GM18520 (cell line): ENCODE measurements at regions not wholly inside any gene's neighbourhood (a gene's known extent, or its start where the extent isn't known, plus 50 kb on each side); places are given as distances from the start of the nearest gene placed in this dataset.
"Not testable (repeated sequence)": the region's sequence is repeated elsewhere in the genome, so short reads cannot be mapped to it uniquely, and the experiment has no call there.

Source experiments
- ATAC-seq: cut with Tn5 transposase; IDR thresholded peaks from one replicate; pipeline ENCODE4 v1.9.1; 2021; ENCODE audit not compliant: unreplicated experiment

DNA sequence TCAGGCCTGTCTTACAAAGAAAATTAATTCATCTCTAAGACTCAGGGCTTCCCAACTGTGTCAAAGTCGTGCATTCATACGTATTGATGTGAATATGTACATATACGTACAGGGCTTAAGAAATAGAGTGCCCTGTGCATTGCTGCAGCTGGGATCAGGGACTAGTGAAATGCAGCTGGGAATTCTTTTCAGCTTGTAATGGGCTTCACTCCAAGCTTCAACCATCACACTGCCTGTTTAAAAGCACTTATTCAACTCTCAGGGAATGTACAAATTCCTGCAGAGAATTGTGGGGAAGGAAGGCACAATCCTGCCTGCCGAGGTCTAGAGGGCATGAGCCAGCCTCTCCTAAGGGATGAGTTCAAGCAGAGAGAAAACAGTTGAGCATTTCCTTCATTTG, 59.6 kb upstream of the MAN2A1 start:
- no peak for ATAC-seq

DNA sequence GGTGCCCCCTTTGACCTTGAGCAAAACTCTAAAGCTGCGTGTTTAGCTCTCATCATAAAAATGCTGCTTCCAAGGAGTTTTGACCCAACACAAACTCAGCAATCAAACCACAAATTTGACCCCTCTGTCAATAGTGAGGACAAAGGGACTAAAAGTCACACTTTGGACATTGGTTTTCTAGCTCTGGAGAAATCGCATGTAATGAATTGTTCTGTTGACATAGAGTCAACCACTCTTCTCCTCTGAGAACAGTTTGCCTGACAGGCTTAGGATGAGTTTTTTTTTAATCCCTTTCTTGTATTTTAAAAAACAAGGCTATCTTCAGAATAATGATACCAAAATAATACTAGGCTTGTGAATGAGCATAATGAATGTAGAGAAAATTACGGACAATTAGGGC, 61.1 kb upstream of the MAN2A1 start:
- no peak for ATAC-seq

DNA sequence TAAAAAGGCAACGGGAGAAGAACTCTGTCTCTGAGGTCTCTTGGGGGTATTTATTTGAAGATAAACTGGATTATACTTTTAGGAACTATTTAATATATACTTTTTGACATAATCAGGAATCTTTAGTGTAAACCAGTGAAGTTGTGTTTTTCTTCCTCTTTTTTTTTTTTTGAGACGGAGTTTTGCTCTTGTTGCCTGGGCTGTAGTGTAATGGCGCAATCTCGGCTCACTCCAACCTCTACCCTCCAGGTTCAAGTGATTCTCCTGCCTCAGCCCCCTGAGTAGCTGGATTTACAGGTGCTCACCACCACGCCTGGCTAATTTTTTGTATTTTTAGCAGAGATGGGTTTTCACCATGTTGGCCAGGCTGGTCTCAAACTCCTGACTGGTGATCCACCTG, 68.5 kb upstream of the MAN2A1 start:
- not testable (repeated sequence) for ATAC-seq

DNA sequence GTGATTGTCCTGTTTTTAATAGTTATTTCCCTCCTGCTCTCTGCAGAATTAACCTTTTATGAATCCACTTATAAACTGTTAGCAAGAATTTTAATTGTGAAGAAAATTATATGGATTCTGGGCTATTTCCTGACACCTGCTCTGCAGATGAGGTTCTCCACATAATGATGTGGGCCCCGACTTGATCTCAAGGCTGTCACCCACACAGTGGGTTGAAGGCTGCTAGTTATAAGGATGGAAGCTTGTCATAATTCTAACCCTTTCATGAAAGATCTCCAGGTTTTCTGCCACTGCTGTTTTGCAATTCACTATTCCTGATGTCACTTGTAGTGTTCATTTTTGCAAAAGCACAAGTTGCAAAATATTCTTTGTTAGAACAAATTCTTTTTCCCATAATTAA, 69.1 kb upstream of the MAN2A1 start:
- no peak for ATAC-seq

DNA sequence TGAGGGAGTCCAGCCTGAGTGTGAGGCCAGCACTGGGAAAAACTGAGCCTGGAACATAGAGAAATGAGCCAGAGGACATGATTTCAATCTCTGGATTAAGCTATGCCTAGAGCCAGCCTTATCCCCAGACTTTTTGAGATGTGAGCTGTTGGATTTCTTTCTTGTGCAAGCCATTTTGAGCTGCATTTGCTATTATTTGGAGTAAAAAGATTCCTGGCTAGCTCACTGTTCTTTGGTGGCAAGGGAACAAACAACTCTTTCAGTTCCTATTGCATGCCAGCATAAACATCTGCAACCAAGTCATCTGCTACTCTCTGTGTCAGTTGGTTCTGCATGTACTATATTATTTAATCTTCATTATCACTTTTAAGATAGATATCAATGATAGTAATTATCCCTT, 70.1 kb upstream of the MAN2A1 start:
- ATAC-seq, result no peak

DNA sequence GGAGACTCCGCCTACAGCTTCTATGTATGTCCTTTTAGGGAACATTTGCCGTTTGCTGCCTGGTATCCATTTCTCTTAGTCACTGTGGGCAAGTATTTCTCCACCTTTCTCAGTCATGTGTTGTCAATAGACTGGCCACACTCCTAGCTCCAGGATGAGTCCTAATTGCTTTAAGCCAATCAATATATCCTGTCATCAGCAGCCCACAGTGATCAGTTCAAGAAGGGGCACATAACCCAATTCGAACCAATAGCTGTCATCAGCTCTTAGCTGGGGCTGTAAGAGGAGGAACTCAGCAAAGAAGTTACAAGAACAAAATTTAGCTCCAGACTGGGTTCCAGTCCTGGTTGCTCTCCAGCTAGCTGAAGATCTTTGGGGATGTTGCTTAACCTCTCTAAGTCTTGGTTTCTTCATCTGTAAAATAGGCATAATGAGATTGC, 70.7 kb upstream of the MAN2A1 start:
- ATAC-seq, result no peak

DNA sequence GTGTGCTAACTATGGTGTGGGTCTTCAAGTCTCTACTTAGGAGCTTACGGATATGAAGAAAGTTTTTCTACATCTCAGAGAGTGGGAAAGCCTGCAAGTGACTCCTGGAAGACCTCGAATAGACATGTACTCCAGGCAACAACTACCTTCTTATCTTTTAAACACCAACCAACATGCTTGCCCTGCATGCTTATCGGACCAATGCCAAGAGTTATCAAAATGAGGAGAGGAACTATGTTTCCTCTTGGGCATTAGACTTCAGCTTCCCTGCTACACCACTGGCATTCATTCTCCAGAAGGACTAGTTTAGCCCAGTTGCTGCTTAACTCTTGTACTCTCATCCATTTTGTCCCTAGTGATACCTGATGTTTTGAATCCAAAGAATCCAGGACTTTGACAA, 74.7 kb upstream of the MAN2A1 start:
- ATAC-seq, result no peak

DNA sequence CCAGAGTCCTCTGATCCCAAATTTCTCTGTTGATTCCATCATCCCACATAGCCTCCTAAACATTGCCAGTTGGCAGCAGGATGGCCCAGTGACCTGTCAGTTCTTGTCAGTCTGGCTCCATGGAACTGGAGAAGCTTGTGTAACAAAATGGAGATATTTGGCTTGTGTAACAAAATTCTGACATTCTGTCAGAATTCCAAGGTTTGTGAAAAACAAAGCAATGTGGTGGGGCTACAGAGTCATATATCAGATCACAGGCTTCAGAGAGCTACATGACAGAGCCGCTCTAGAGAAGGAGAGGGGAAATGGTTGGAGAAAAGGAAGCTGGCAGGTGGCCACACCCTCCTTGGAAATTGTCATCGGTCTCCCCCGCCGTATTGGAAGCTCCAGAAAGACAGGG, 75.4 kb upstream of the MAN2A1 start:
- no peak for ATAC-seq

DNA sequence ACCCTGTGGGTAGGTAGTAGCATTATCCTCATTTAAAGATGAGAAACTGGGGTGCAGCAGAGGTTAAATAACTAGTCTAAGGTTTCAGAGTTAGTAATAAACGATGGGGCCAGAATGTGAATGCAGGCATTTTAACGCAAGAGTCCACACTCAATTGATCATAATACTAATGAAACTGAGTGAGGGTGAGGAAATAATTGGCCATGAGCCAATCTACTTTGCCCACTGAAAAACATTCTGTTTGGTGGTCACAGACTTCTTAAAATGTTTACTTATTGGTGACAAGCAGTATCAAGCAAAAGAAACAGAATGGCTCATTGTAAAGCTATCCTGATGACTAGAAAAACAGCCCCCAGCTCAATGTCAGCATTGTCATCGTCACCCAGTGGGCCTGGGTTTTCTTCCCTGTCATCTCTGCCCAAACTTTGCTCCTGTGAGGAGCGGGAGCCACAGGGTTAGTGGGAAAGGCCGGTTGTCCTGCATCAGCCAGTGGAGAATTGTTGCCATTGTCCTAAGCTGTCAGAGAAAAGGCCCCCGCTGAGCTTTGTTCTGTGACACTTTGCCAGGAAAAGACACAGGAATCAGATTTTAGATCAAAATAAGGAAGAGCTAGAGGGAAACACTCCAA, 77.3 kb upstream of the MAN2A1 start:
- no peak for ATAC-seq

DNA sequence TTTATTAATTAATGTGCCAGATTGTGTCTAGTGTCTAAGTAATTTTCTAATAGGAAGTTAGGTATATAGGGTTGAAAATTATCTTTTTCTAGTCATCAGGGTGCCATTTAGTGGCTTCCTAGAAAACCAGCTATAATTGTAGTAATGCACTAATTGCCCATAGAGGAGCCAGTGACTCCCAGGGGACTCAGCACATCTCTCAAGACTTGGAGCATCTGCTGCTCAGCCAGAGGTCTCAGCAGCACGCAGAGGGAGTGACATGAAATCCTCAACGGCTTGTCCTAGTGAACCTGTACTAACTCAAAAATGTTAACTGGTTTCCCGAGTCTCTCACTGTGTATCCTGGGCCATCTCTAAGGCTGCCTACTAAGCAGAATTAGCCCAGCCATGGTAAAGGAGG, 78.2 kb upstream of the MAN2A1 start:
- no peak for ATAC-seq

DNA sequence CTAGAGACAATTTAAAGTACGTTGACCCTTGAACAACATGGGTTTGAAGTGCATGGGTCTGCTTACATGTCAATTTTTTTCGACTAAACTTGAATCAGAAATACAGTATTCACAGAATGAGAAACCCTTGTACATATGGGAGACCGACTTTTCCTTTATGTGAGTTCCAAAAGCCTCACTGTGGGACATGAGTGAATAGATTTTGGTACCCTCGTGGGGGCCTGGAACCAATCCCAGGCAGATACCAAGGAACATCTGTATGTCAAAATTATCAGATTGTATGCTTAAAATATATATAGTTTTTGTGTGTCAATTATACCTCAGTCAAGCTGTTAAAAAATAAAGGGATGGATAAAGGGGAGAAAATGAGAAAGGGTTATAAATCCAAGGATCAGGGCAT, 78.7 kb upstream of the MAN2A1 start:
- no peak for ATAC-seq

DNA sequence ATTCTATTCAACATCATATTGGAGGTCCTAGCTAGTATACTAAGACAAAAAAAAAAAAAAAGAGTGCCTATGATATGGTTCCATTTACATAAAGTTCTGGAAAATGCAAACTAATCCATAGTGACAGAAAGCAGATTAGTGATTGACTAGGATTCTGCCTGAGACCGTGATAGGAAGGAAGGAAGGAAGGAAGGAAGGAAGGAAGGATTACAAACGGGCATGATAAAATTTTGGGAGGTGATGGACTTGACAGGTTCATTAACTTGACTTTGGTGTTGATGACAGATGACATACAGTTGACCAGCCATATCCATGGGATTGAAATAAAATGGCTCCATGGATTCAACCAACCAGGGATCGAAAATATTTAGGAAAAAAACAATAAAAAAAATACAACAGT, 79.1 kb upstream of the MAN2A1 start:
- no peak for ATAC-seq

DNA sequence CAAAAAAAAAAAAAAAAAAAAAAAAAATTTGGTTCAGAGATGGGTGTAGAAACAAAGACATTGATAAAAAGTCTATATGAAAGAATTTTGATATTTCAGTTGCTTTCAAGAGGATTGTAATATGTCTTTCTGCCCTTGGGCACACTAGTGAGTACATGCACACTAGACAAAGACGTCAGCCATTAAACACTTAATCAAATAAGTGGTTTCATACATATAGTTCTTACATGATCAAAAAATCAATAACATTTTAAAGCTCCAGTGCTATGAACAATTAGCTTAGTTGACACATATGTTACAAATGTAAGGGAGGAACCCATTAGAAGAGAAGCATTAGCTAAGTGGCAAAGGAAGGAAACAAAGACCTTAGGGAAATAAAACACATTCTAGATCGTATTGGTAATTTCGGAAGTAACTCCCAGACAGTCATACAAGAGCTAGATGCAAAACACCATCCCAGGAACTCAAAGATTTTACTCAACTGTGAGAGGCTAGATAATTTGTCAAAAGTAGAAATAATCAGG, 84.5 kb upstream of the MAN2A1 start:
- ATAC-seq, result no peak

DNA sequence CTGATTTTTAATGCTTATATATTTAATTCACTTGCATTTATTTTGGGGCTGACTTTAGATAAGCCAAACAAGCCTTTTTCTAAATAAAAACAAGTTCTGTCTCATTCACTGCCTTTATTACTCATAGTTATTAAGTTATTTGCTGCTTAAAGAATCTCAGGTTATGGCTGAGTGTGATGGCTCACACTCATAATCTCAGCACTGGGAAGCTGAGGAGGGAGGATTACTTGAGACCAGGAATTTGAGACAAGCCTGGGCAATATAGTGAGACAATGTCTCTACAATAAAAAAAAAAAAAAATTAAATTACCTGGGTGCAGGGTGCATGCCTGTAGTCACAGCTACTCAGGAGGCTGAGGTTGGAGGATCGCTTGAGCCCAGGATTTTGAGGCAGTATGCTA, 85.0 kb upstream of the MAN2A1 start:
- ATAC-seq, result no peak

DNA sequence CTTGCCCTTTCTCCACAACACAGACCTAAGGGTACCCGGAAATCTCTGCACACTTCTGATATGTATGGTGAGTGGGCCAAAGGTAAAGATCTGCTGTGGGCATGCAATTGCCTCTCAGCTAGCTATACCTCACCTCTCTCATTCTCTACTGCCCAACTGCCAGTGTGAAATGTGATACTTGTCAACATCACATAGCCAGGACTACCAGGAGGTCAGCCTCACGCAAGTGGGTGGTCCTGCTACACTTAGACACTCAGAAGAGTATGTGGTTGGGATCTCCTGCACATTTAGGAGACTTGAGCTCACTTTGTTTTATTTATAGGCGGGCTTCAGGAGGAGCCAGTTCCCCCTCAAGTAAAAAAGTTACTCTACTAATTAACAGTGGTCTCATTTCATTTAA, 88.0 kb upstream of the MAN2A1 start:
- no peak for ATAC-seq

DNA sequence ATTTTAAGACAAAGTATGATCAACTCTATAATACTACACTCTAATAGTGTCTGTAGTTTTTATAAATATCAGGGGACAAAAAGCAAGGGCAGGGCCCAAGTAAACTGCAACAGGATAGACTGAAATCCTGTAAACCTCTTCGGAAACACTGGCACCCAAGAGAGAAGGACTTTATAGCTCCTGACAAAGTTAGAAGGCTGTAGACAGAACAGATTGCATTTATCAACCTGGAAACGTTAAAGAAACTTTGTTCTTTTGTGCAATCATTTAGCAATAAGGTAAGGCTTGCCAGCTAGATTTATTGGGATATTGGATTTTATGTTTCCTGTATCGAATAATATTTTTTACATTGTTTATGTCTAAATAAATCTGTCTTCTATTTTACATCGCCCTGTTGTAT, 91.8 kb upstream of the MAN2A1 start:
- no peak for ATAC-seq

DNA sequence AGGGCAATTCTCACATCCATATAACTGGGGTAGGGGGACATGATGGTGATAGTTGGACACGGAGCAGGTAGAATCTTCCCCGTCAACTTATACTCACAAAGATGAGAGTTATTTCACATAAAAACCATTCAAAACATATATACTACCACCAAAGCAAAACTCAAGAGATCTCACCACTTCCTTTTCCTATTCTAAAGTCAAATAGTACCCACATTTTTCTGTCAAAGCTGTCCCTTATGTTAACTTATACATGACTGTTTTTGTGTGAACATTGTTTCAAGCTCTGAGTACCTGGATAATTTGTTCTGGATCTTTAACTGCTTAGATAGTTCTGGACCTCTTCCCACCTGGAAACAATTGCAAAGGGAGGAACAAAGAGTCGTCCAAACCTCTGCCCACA, 95.5 kb upstream of the MAN2A1 start:
- no peak for ATAC-seq

DNA sequence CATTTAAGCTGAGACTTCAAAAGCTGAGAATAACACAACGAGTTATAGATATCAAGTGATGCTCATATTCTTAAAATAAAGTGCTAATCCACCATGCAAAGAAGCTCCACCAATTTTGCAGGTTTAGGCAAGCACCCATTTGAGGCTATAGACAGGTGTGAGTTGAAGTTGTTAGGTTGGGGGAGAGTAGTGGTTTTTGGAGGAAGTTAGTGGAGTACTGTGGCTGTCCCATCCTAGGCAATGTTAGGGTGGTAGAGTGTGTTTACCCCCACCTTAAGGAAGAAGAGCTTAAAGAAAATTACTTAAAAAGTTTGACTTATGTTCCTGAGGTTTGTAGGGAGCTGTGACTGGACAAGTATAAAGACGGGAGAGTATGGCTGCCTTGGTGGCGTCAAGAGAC, 98.9 kb upstream of the MAN2A1 start:
- no peak for ATAC-seq

DNA sequence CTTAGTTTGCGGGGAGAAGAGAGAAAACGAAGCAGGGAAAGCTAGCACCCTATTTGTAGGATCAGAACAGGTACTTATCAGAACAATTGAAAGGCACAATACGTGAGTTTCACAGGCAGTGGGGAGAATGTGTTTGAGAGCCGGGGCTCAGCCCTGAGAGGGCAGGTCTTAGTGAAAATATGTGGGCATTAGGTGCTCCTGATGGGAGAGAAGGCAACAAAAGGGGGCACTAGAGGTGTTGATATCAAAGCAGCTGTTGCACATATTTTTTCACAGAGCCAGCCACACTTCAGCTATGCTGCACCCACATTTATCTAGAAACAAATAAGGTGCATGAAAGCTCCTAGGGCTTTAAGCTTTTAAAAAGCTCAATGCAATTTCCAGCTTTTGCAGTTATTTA, 99.7 kb upstream of the MAN2A1 start:
- ATAC-seq, result no peak

DNA sequence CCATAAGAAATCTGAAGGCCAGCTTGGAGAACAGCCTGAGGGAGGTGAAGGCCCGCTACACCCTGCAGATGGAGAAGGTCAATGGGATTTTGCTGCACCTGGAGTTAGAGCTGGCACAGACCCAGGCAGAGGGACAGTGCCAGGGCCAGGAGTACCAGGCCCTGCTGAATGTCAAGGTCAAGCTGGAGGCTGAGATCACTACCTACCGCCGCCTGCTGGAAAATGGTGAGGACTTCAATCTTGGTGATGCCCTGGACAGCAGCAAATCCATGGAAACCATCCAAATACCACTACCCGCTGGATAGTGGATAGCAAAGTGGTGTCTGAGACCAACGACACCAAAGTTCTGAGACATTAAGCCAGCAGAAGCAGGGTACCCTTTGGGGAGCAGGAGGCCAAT, 100.5 kb upstream of the MAN2A1 start:
- no peak for ATAC-seq

DNA sequence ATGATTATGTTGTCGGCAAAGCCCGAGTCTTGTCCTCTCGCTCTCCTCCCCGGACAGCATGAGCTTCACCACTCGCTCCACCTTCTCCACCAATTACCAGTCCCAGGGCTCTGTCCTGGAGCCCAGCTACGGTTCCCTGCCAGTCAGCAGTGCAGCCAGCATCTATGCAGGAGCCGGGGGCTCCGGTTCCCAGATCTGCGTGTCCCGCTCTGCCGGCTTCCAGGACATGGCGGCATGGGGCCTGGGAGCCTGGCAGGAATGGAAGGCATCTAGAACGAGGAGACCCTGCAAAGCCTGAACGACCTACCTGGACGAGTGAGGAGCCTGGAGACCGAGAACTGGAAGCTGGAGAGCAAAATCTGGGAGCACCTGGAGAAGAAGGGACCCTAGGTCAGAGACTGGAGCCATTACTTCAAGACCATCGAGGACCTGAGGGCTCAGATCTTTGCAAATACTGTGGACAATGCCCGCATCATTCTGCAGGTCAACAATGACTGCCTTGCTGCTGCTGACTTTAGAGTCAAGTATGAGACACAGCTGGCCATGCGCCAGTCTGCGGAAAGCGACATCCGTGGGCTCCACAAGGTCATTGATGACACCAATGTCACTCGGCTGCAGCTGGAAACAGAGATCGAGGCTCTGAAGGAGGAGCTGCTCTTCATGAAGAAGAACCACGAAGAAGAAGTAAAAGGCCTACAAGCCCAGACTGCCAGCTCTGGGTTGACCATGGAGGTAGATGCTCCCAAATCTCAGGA, 101.3 kb upstream of the MAN2A1 start:
- no peak for ATAC-seq

DNA sequence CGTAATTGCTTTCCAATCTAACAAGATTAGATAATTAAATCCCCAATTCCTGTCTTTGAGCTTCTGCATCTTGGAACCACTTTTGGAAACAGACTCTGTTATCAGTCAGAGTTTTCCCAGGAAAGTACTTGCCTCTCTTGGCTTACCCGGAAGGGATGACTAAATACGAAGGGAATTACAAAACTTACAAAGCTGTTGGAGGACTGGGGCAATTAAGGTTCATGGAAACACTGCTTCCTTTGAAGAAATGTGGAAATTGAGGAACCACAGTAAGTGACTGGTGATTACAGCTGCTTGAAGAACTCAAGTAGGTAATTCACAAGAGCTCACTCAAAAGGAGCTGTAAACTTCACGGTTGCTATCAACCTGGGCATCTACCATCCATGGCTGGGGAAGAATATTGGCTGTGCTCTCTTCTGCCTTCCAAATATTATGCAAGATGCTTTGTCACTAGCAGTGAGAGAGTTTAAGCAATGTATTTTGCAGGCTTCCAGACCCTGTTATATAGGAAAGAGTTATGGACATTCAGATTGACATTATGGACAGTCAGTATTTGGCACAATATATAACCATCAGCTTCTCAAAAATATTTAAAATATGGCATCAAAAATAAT, 104.6 kb upstream of the MAN2A1 start:
- ATAC-seq, result no peak
